ENCODE measurements at regions not wholly inside any gene's neighbourhood (a gene's known extent, or its start where the extent isn't known, plus 50 kb on each side); places are given as distances from the start of the nearest gene placed in this dataset.
"Not testable (repeated sequence)": the region's sequence is repeated elsewhere in the genome, so short reads cannot be mapped to it uniquely, and the experiment has no call there.

- Histone ChIP-seq H3K27ac (ENCODE audit: low read length) (no peak overlapping the region), H3K36me3 (ENCODE audit: control insufficient read depth, insufficient read depth, low read length) (no peaks in the 10 kb centered on the region), H3K9me3 (ENCODE audit: control insufficient read depth, low read depth, low read length) (peaks cover 3% of the 10 kb centered on the region), H3K4me3 (ENCODE audit: low read length) (no peak overlapping the region), H3K27me3 (ENCODE audit: control insufficient read depth, insufficient read depth, low read length) (no peaks in the 10 kb centered on the region), H3K4me1 (ENCODE audit: control insufficient read depth, insufficient read depth, low read length) (no peaks in the 10 kb centered on the region)
- no peak for DNase-seq
- WGBS (ENCODE audit: insufficient coverage, low lambda C conversion rate), result 83% methylated on average over 1 of the region's 4 CpGs
These were observed 646.4 kb upstream of the KCNMB2 start for GRCh38 chr3:177889652-177890358.

GRCh38 chr3:177890359-177890683, 645.9 kb upstream of the KCNMB2 start:
- Histone ChIP-seq H3K36me3 (ENCODE audit: control insufficient read depth, insufficient read depth, low read length) (no peaks in the 10 kb centered on the region), H3K4me3 (ENCODE audit: low read length) (no peak overlapping the region), H3K9me3 (ENCODE audit: control insufficient read depth, low read depth, low read length) (peaks cover 3% of the 10 kb centered on the region), H3K27me3 (ENCODE audit: control insufficient read depth, insufficient read depth, low read length) (no peaks in the 10 kb centered on the region), H3K27ac (ENCODE audit: low read length) (no peak overlapping the region), H3K4me1 (ENCODE audit: control insufficient read depth, insufficient read depth, low read length) (no peaks in the 10 kb centered on the region)
- no peak for DNase-seq
- no CpG with 5 or more reads among the region's 2 CpGs for WGBS (ENCODE audit: insufficient coverage, low lambda C conversion rate)

GRCh38 chr3:177891569-177891968, 644.7 kb upstream of the KCNMB2 start:
- not testable (repeated sequence) for H3K27me3 ChIP-seq (ENCODE audit: control insufficient read depth, insufficient read depth, low read length); H3K27ac ChIP-seq (ENCODE audit: low read length); H3K4me3 ChIP-seq (ENCODE audit: low read length); H3K36me3 ChIP-seq (ENCODE audit: control insufficient read depth, insufficient read depth, low read length); DNase-seq; H3K9me3 ChIP-seq (ENCODE audit: control insufficient read depth, low read depth, low read length); H3K4me1 ChIP-seq (ENCODE audit: control insufficient read depth, insufficient read depth, low read length)
- no CpG with 5 or more reads among the region's 29 CpGs for WGBS (ENCODE audit: insufficient coverage, low lambda C conversion rate)

GRCh38 chr3:177893331-177893730, 642.9 kb upstream of the KCNMB2 start:
- peaks cover 9% of the 10 kb centered on the region for H3K9me3 ChIP-seq (ENCODE audit: control insufficient read depth, low read depth, low read length)
- H3K27me3 ChIP-seq (ENCODE audit: control insufficient read depth, insufficient read depth, low read length), result no peaks in the 10 kb centered on the region
- no peak overlapping the region for H3K4me3 ChIP-seq (ENCODE audit: low read length)
- no peaks in the 10 kb centered on the region for H3K4me1 ChIP-seq (ENCODE audit: control insufficient read depth, insufficient read depth, low read length)
- H3K36me3 ChIP-seq (ENCODE audit: control insufficient read depth, insufficient read depth, low read length), result no peaks in the 10 kb centered on the region
- no peak overlapping the region for H3K27ac ChIP-seq (ENCODE audit: low read length)
- no CpG with 5 or more reads among the region's 2 CpGs for WGBS (ENCODE audit: insufficient coverage, low lambda C conversion rate)
- DNase-seq, result no peak

GRCh38 chr3:177894081-177894728, 642.0 kb upstream of the KCNMB2 start:
- DNase-seq, result no peak
- Histone ChIP-seq H3K27me3 (ENCODE audit: control insufficient read depth, insufficient read depth, low read length) (no peaks in the 10 kb centered on the region), H3K9me3 (ENCODE audit: control insufficient read depth, low read depth, low read length) (peaks cover 16% of the 10 kb centered on the region), H3K4me3 (ENCODE audit: low read length) (no peak overlapping the region), H3K36me3 (ENCODE audit: control insufficient read depth, insufficient read depth, low read length) (no peaks in the 10 kb centered on the region), H3K4me1 (ENCODE audit: control insufficient read depth, insufficient read depth, low read length) (no peaks in the 10 kb centered on the region), H3K27ac (ENCODE audit: low read length) (no peak overlapping the region)
- 67% methylated on average over 1 of the region's 5 CpGs for WGBS (ENCODE audit: insufficient coverage, low lambda C conversion rate)

- Histone ChIP-seq H3K4me1 (ENCODE audit: control insufficient read depth, insufficient read depth, low read length) (no peaks in the 10 kb centered on the region), H3K9me3 (ENCODE audit: control insufficient read depth, low read depth, low read length) (peaks cover 26% of the 10 kb centered on the region), H3K27ac (ENCODE audit: low read length) (no peak overlapping the region), H3K27me3 (ENCODE audit: control insufficient read depth, insufficient read depth, low read length) (no peaks in the 10 kb centered on the region), H3K4me3 (ENCODE audit: low read length) (no peak overlapping the region), H3K36me3 (ENCODE audit: control insufficient read depth, insufficient read depth, low read length) (no peaks in the 10 kb centered on the region)
- no peak for DNase-seq
- WGBS (ENCODE audit: insufficient coverage, low lambda C conversion rate), result no CpG with 5 or more reads among the region's 1 CpG
These were observed 638.1 kb upstream of the KCNMB2 start for GRCh38 chr3:177898185-177898584.

GRCh38 chr3:177899275-177900067, 636.8 kb upstream of the KCNMB2 start:
- Histone ChIP-seq H3K4me1 (ENCODE audit: control insufficient read depth, insufficient read depth, low read length) (no peaks in the 10 kb centered on the region), H3K4me3 (ENCODE audit: low read length) (no peak overlapping the region), H3K27me3 (ENCODE audit: control insufficient read depth, insufficient read depth, low read length) (no peaks in the 10 kb centered on the region), H3K9me3 (ENCODE audit: control insufficient read depth, low read depth, low read length) (peaks cover 26% of the 10 kb centered on the region), H3K36me3 (ENCODE audit: control insufficient read depth, insufficient read depth, low read length) (no peaks in the 10 kb centered on the region), H3K27ac (ENCODE audit: low read length) (no peak overlapping the region)
- WGBS (ENCODE audit: insufficient coverage, low lambda C conversion rate), result no CpG with 5 or more reads among the region's 9 CpGs
- DNase-seq, result no peak

- H3K4me3 ChIP-seq (ENCODE audit: low read length), result no peak overlapping the region
- 86% methylated on average over 1 of the region's 5 CpGs for WGBS (ENCODE audit: insufficient coverage, low lambda C conversion rate)
- H3K9me3 ChIP-seq (ENCODE audit: control insufficient read depth, low read depth, low read length), result peaks cover 25% of the 10 kb centered on the region
- no peaks in the 10 kb centered on the region for H3K36me3 ChIP-seq (ENCODE audit: control insufficient read depth, insufficient read depth, low read length)
- H3K4me1 ChIP-seq (ENCODE audit: control insufficient read depth, insufficient read depth, low read length), result no peaks in the 10 kb centered on the region
- H3K27me3 ChIP-seq (ENCODE audit: control insufficient read depth, insufficient read depth, low read length), result no peaks in the 10 kb centered on the region
- H3K27ac ChIP-seq (ENCODE audit: low read length), result no peak overlapping the region
- no peak for DNase-seq
These were observed 633.4 kb upstream of the KCNMB2 start for GRCh38 chr3:177902876-177903275.

- no peak overlapping the region for H3K27ac ChIP-seq (ENCODE audit: low read length)
- no peak overlapping the region for H3K4me3 ChIP-seq (ENCODE audit: low read length)
- peaks cover 8% of the 10 kb centered on the region for H3K9me3 ChIP-seq (ENCODE audit: control insufficient read depth, low read depth, low read length)
- H3K27me3 ChIP-seq (ENCODE audit: control insufficient read depth, insufficient read depth, low read length), result no peaks in the 10 kb centered on the region
- H3K4me1 ChIP-seq (ENCODE audit: control insufficient read depth, insufficient read depth, low read length), result no peaks in the 10 kb centered on the region
- H3K36me3 ChIP-seq (ENCODE audit: control insufficient read depth, insufficient read depth, low read length), result no peaks in the 10 kb centered on the region
- DNase-seq, result no peak
These were observed 631.6 kb upstream of the KCNMB2 start for GRCh38 chr3:177904621-177905020.

- no peaks in the 10 kb centered on the region for H3K4me1 ChIP-seq (ENCODE audit: control insufficient read depth, insufficient read depth, low read length)
- no peaks in the 10 kb centered on the region for H3K36me3 ChIP-seq (ENCODE audit: control insufficient read depth, insufficient read depth, low read length)
- H3K4me3 ChIP-seq (ENCODE audit: low read length), result no peak overlapping the region
- H3K27ac ChIP-seq (ENCODE audit: low read length), result no peak overlapping the region
- WGBS (ENCODE audit: insufficient coverage, low lambda C conversion rate), result no CpG with 5 or more reads among the region's 4 CpGs
- no peaks in the 10 kb centered on the region for H3K27me3 ChIP-seq (ENCODE audit: control insufficient read depth, insufficient read depth, low read length)
- H3K9me3 ChIP-seq (ENCODE audit: control insufficient read depth, low read depth, low read length), result peaks cover 5% of the 10 kb centered on the region
- DNase-seq, result no peak
These were observed 630.8 kb upstream of the KCNMB2 start for GRCh38 chr3:177905173-177906125.

Data from large intestine (tissue), 3 donors.